Lower leg skin (tissue), 4 donors: ENCODE measurements at regions not wholly inside any gene's neighbourhood (a gene's known extent, or its start where the extent isn't known, plus 50 kb on each side); places are given as distances from the start of the nearest gene placed in this dataset.

ENCODE experiments used
- DNase-seq, 2 donors: peaks; one replicate each; pipeline ENCODE4 v3.0.0-alpha.2; 2019; ENCODE audit warnings: low spot score in 2 of 2
- H3K4me3 ChIP-seq: fragments of 200-600 bp; sonication (generic); 2 replicates; pipeline ENCODE4 v1.5.1; 2017; ENCODE audit warnings: mild to moderate bottlenecking, low read depth; ENCODE audit not compliant: poor library complexity, severe bottlenecking
- POLR2A ChIP-seq, 2 donors: fragments of 450-650 bp; IDR thresholded peaks; one replicate each; pipeline ENCODE4 v1.6.1; 2016 to 2017; ENCODE audit warnings: antibody characterized with exemption in 2 of 2, mild to moderate bottlenecking in 1 of 2, moderate library complexity in 1 of 2
- WGBS, 2 donors: methylation state at CpG; one replicate each; pipeline ENCODE4 v1.1.5; 2018; 5-methylcytosine and 5-hydroxymethylcytosine counted together
- intact Hi-C: fragments of 100-400 bp; cut with DNase I; formaldehyde crosslinking; loops from one replicate; pipeline ENCODE4 v1.15.0; 2023; ENCODE audit warnings: low total_unique reads
- TF ChIP-seq, protein P1 (sequence below), 3 donors: fragments of 450-650 bp; IDR thresholded peaks; one replicate each; pipeline ENCODE4 v1.5.1; 2016; ENCODE audit warnings: antibody characterized with exemption in 3 of 3, mild to moderate bottlenecking in 3 of 3, moderate library complexity in 2 of 3

DNA sequence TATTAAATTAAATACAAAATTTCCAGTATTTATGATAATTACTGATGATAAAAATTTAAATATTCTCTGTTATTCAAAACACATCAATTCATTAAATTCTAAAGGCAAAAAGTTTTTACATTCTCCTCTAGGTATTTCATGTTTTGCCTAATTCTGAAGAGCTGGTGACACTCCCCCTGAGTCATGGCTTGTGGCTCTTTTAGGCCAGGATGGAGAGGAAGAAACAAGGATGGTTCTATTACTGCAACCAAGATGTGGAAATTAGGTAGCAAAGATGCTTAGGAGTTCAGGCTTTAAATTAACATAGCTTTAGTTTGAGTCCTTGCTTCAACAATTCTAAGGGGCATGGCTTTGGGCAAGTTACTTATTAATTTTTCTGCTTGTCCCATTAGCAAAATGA is 1295.8 kb downstream of the EFNA5 start:
- intact Hi-C loops: no loop called here

DNA sequence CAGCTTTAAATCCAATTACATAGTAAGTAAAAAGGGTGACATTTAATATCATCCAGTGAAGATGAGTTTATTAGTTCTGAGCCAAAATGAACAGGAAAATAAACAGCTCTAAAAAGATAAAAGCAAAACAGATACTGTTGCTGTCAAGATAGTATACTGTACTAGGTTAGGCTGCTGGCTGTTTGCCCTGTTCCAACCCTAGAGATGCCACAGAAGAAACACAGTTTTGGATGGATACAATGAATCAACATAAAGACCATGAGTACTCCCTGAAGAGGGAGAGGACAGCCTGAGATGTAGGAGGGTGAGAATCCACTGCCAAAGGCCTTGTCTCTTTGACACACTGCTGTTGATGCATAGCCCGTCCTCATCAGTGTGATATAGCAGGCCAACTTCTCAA is 1302.7 kb downstream of the EFNA5 start:
- no peak for DNase-seq
- 65 to 84% methylated on average over 1 of the region's 1 CpG for WGBS, 2 donors
- TF ChIP-seq, protein P1, sequence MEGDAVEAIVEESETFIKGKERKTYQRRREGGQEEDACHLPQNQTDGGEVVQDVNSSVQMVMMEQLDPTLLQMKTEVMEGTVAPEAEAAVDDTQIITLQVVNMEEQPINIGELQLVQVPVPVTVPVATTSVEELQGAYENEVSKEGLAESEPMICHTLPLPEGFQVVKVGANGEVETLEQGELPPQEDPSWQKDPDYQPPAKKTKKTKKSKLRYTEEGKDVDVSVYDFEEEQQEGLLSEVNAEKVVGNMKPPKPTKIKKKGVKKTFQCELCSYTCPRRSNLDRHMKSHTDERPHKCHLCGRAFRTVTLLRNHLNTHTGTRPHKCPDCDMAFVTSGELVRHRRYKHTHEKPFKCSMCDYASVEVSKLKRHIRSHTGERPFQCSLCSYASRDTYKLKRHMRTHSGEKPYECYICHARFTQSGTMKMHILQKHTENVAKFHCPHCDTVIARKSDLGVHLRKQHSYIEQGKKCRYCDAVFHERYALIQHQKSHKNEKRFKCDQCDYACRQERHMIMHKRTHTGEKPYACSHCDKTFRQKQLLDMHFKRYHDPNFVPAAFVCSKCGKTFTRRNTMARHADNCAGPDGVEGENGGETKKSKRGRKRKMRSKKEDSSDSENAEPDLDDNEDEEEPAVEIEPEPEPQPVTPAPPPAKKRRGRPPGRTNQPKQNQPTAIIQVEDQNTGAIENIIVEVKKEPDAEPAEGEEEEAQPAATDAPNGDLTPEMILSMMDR (IDR thresholded peaks at IDR 0.05): no peak
- no peak for TF ChIP-seq POLR2A (IDR thresholded peaks at IDR 0.05)
- intact Hi-C loops: no loop called here
- no peak overlapping the region for H3K4me3 ChIP-seq

More for the DNA sequence above, 1295.8 kb downstream of the EFNA5 start:
- DNase-seq: no peak
- no peak overlapping the region for H3K4me3 ChIP-seq
- TF ChIP-seq, protein P1 (IDR thresholded peaks at IDR 0.05): no peak
- no peak for TF ChIP-seq POLR2A (IDR thresholded peaks at IDR 0.05)

DNA sequence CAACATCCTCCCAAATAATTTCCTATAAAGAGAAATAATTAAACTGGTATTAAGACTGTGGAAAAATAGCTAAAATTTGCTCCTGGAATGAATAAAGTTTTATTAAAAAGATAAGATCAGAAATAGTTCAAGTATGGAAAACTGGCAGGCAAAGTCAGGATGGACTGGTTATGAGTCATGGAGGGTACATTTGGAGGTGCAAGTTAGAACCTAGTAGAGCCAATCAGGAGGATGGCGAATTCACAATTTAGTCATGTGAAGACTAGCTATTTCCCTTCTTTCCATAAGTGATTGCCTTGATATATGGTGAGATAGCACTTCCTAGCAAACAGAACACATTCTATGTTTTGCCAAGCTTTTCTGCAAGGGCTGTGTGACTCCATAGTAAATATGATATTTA is 1303.5 kb downstream of the EFNA5 start:
- H3K4me3 ChIP-seq: no peak overlapping the region
- intact Hi-C loops: no loop called here
- no peak for DNase-seq
- 74 to 75% methylated on average over 1 of the region's 1 CpG for WGBS, 2 donors
- TF ChIP-seq POLR2A (IDR thresholded peaks at IDR 0.05): no peak
- TF ChIP-seq, protein P1 (IDR thresholded peaks at IDR 0.05): no peak

DNA sequence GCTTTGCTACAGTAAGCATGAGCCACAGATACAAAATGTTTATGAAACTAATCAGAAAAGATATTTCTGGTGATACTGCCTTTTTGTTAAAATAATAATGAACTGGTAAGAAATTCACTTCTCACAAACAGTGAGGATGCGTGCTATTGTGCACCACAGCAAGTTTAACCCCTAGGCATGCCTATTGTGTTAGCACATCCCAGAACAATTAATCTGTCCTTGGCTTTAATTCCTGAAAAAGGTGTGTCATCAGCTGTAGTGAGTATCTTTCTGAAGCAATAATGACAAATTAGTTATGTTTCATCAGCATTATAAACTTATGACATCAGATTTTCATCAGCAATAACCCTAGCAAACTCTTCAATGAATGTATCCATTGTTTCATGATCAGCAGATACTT is 1307.2 kb downstream of the EFNA5 start:
- 88 to 97% methylated on average over 1 of the region's 1 CpG for WGBS, 2 donors
- intact Hi-C loops: no loop called here
- TF ChIP-seq POLR2A (IDR thresholded peaks at IDR 0.05): no peak
- TF ChIP-seq, protein P1 (IDR thresholded peaks at IDR 0.05): no peak
- no peak for DNase-seq
- H3K4me3 ChIP-seq: no peak overlapping the region

DNA sequence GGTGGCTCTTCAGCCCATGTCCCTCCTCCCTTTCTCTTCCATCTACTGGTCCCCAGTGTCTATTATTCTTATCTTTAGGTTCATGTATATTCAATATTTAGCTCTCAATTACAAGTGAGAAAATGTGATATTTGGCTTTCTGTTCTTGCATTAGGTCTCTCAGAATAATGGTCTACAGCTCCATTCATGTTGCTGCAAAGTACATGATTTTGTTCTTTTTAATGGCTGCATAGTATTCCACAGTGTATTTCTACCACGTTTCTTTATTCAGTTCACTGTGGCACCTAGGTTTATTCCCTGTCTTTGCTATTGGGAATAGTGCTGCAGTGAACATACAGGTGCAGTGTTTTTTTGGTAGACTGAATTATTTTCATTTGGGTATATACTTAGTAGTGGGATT is 1308.8 kb downstream of the EFNA5 start:
- intact Hi-C loops: no loop called here
- no peak overlapping the region for H3K4me3 ChIP-seq
- WGBS, 2 donors: 77 to 79% methylated on average over 1 of the region's 1 CpG
- TF ChIP-seq POLR2A (IDR thresholded peaks at IDR 0.05): no peak
- TF ChIP-seq, protein P1 (IDR thresholded peaks at IDR 0.05): no peak
- DNase-seq: no peak

DNA sequence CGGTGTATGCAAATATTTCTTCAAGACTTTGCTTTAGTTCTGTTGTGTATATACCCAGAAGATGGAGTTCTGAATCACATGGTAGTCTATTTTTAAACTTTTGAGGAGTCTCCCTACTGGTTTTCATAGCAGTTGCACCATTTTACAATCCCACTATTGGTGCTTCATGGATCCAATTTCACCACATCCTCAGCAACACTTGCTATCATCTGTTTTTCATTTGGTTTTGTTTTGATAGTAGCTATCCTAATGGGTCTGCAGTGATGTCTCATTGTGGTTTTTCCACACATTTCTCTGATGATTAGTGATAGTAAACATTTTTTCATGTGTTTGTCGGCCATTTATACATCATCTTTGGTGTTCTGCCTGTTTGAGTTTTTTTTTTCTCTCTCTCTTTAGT is 1339.3 kb downstream of the EFNA5 start:
- H3K4me3 ChIP-seq: no peak overlapping the region
- TF ChIP-seq, protein P1 (IDR thresholded peaks at IDR 0.05): no peak
- no peak for TF ChIP-seq POLR2A (IDR thresholded peaks at IDR 0.05)
- no peak for DNase-seq
- 67 to 77% methylated on average over 2 of the region's 2 CpGs for WGBS, 2 donors
- intact Hi-C loops: no loop called here
